ENCODE measurements at regions not wholly inside any gene's neighbourhood (a gene's known extent, or its start where the extent isn't known, plus 50 kb on each side); places are given as distances from the start of the nearest gene placed in this dataset.

DNA sequence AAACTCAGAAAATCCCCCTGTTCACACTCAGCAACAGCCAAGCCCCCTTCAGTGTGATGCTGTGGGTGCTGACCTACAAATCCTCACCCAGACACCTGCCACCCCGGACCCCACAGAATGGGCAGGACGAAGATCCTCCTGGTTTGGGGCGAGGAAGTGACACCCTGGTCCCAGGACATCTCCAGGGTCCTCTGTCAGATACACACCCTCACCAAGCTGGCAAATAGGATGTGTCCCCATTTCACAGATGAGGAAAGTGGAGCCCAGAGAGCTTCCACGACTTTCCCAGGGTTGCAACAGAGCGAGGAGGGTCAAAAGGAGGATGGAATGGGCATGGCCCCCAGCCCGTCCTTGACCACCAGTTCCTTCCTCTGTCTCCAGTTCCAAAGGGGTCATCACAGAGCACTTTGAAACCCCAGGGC is 92.0 kb upstream of the AFDN start:
- TF ChIP-seq, protein P1, sequence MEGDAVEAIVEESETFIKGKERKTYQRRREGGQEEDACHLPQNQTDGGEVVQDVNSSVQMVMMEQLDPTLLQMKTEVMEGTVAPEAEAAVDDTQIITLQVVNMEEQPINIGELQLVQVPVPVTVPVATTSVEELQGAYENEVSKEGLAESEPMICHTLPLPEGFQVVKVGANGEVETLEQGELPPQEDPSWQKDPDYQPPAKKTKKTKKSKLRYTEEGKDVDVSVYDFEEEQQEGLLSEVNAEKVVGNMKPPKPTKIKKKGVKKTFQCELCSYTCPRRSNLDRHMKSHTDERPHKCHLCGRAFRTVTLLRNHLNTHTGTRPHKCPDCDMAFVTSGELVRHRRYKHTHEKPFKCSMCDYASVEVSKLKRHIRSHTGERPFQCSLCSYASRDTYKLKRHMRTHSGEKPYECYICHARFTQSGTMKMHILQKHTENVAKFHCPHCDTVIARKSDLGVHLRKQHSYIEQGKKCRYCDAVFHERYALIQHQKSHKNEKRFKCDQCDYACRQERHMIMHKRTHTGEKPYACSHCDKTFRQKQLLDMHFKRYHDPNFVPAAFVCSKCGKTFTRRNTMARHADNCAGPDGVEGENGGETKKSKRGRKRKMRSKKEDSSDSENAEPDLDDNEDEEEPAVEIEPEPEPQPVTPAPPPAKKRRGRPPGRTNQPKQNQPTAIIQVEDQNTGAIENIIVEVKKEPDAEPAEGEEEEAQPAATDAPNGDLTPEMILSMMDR (conservative IDR thresholded peaks at IDR 0.05; ENCODE audit: low read depth in 2 of 2) = no peak
- TF ChIP-seq ZNF114 (CRISPR knock-in tag; IDR thresholded peaks at IDR 0.05) (no peak), JUNB (IDR thresholded peaks at IDR 0.05; ENCODE audit: unreplicated experiment) (no peak), EZH2phosphoT487 (IDR thresholded peaks at IDR 0.05; ENCODE audit: unreplicated experiment) (no peak)
